WTC11 (cell line): ENCODE measurements at regions not wholly inside any gene's neighbourhood (a gene's known extent, or its start where the extent isn't known, plus 50 kb on each side); places are given as distances from the start of the nearest gene placed in this dataset.

Experiments
- ATAC-seq: fragments of 200-7000 bp; cut with Tn5 transposase; 2 replicates; pipeline ENCODE4 v1.10.0; 2021; ENCODE audit warnings: mild to moderate bottlenecking, moderate library complexity
- CTCF ChIA-PET: fragments of 300-600 bp; sonication (Branson Sonifier 250); formaldehyde crosslinking; loops from one replicate; lab custom pipeline; 2021; ENCODE audit warnings: antibody characterized with exemption; lab: Charles Lee
- POLR2A ChIA-PET: fragments of 350-600 bp; sonication (Branson Sonifier 250); formaldehyde crosslinking; loops from one replicate; lab custom pipeline; 2021; ENCODE audit warnings: antibody characterized with exemption; lab: Charles Lee
- DNase-seq: peaks from one replicate; pipeline ENCODE4 v3.0.0; 2021; ENCODE audit warnings: low spot score
- H3K27ac Mint-ChIP-seq: 2 replicates; pipeline ENCODE4 v1.8.0; 2021; ENCODE audit warnings: mixed read lengths
- H3K27me3 Mint-ChIP-seq: 2 replicates; pipeline ENCODE4 v1.8.0; 2021; ENCODE audit warnings: low read depth, mild to moderate bottlenecking, moderate library complexity, mixed read lengths
- H3K36me3 Mint-ChIP-seq: 2 replicates; pipeline ENCODE4 v1.8.0; 2021; ENCODE audit warnings: mixed read lengths
- H3K4me1 Mint-ChIP-seq: 2 replicates; pipeline ENCODE4 v1.8.0; 2022; ENCODE audit warnings: mixed read lengths
- H3K4me3 Mint-ChIP-seq: 2 replicates; pipeline ENCODE4 v1.8.0; 2021; ENCODE audit warnings: mild to moderate bottlenecking, moderate library complexity, mixed read lengths
- H3K9me3 Mint-ChIP-seq: 2 replicates; pipeline ENCODE4 v1.8.0; 2021; ENCODE audit warnings: mixed read lengths
- AFF4 ChIP-seq: sonication (generic); formaldehyde crosslinking; IDR thresholded peaks from 2 replicates; pipeline ENCODE4 v1.8.1; 2023; ENCODE audit warnings: mild to moderate bottlenecking, missing genetic modification reagents, borderline replicate concordance
- ARID4B ChIP-seq: sonication (generic); formaldehyde crosslinking; IDR thresholded peaks from 2 replicates; pipeline ENCODE4 v1.8.0; 2023; ENCODE audit warnings: missing genetic modification reagents, mild to moderate bottlenecking, borderline replicate concordance
- ATF3 ChIP-seq: sonication (generic); formaldehyde crosslinking; conservative IDR thresholded peaks from 2 replicates; pipeline ENCODE4 v1.8.1; 2022; ENCODE audit warnings: mild to moderate bottlenecking, missing genetic modification reagents
- CBFB ChIP-seq: sonication (generic); formaldehyde crosslinking; IDR thresholded peaks from 2 replicates; pipeline ENCODE4 v1.8.1; 2022; ENCODE audit warnings: mild to moderate bottlenecking, low read depth, missing genetic modification reagents
- FOXJ3 ChIP-seq: sonication (generic); formaldehyde crosslinking; IDR thresholded peaks from 2 replicates; pipeline ENCODE4 v1.9.0; 2021; ENCODE audit warnings: missing genetic modification reagents, mild to moderate bottlenecking, borderline replicate concordance
- GRHL2 ChIP-seq: fragments of 250-450 bp; sonication (Bioruptor Pico); IDR thresholded peaks from 2 replicates; pipeline ENCODE4 v1.8.0; 2022; ENCODE audit warnings: mild to moderate bottlenecking, moderate library complexity; ENCODE audit not compliant: insufficient replicate concordance, severe bottlenecking
- GTF2I ChIP-seq: fragments of 250-450 bp; sonication (Bioruptor Pico); conservative IDR thresholded peaks from 2 replicates; pipeline ENCODE4 v1.4.0; 2021; ENCODE audit warnings: mild to moderate bottlenecking
- JUN ChIP-seq: sonication (generic); formaldehyde crosslinking; IDR thresholded peaks from 2 replicates; pipeline ENCODE4 v1.8.0; 2023; ENCODE audit warnings: mild to moderate bottlenecking, missing genetic modification reagents
- NFYB ChIP-seq: sonication (generic); formaldehyde crosslinking; conservative IDR thresholded peaks from 2 replicates; pipeline ENCODE4 v1.8.0; 2022; ENCODE audit warnings: low read depth, missing genetic modification reagents
- SMAD3 ChIP-seq: sonication (generic); formaldehyde crosslinking; IDR thresholded peaks from 2 replicates; pipeline ENCODE4 v1.8.0; 2022; ENCODE audit warnings: missing genetic modification reagents, mild to moderate bottlenecking, borderline replicate concordance
- TEAD4 ChIP-seq: sonication (generic); formaldehyde crosslinking; IDR thresholded peaks from 2 replicates; pipeline ENCODE4 v1.8.0; 2022; ENCODE audit warnings: mild to moderate bottlenecking, missing genetic modification reagents
- ZNF281 ChIP-seq: sonication (generic); formaldehyde crosslinking; IDR thresholded peaks from 2 replicates; pipeline ENCODE4 v1.8.0; 2023; ENCODE audit warnings: mild to moderate bottlenecking, missing genetic modification reagents
- ZNF416 ChIP-seq: fragments of 250-450 bp; sonication (Bioruptor Pico); IDR thresholded peaks from 2 replicates; pipeline ENCODE4 v1.9.0; 2021; ENCODE audit warnings: mild to moderate bottlenecking, inconsistent platforms

DNA sequence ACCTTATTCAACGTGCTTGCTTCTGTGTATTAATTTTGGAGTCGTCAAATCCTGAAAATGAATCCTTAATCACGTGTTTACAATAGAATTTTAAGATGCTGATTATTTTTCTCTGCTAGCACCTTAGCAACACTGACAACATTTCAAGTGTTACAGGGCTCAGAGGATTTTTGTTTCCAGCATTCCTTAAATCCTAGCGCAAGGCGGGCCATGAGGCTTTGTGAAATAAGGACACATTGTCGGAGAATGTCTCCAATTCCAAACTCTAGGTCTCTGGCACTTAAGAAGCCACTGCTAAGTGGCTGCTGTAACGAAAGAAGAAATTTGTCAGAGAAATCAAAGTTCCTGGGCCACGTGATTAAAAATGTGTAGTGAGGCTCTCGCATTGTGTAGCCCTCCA lies 390.9 kb upstream of the CELF2 start:
- Mint-ChIP-seq H3K36me3 (no peaks in the 10 kb centered on the region), H3K4me3 (no peak overlapping the region), H3K27me3 (no peaks in the 10 kb centered on the region), H3K9me3 (no peaks in the 10 kb centered on the region), H3K27ac (no peak overlapping the region), H3K4me1 (no peaks in the 10 kb centered on the region; the same call in 1 of the 2 replicates)
- ChIA-PET POLR2A (interaction anchor here (0.6 kb wide), 1 partner anchor 49 kb away, joined by 3 read pairs; no protein-coding TSS in a partner anchor), CTCF (no interaction called here)
- no peak for TF ChIP-seq SMAD3 (CRISPR knock-in tag)
- no peak for TF ChIP-seq TEAD4 (CRISPR knock-in tag)
- TF ChIP-seq JUN, result no peak
- no peak for TF ChIP-seq ATF3 (CRISPR knock-in tag)
- no peak for TF ChIP-seq FOXJ3 (CRISPR knock-in tag)
- ATAC-seq (no peak), DNase-seq (no peak)

GRCh38 chr10:10627414-10627813 lies 390.3 kb upstream of the CELF2 start:
- DNase-seq, result no peak
- H3K9me3 Mint-ChIP-seq, result no peaks in the 10 kb centered on the region
- H3K4me3 Mint-ChIP-seq, result no peak overlapping the region
- TF ChIP-seq ARID4B (CRISPR knock-in tag) (no peak), CBFB (CRISPR knock-in tag) (no peak), ZNF281 (CRISPR knock-in tag) (no peak), GTF2I (CRISPR knock-in tag) (no peak), AFF4 (CRISPR knock-in tag) (no peak), NFYB (no peak), JUN (no peak), ZNF416 (CRISPR knock-in tag) (no peak), GRHL2 (CRISPR knock-in tag) (no peak)
- ChIA-PET POLR2A (no interaction called here), CTCF (no interaction called here)
- no peaks in the 10 kb centered on the region; the same call in 1 of the 2 replicates for H3K4me1 Mint-ChIP-seq
- H3K27ac Mint-ChIP-seq, result no peak overlapping the region
- no peaks in the 10 kb centered on the region for H3K36me3 Mint-ChIP-seq
- no peak for ATAC-seq
- no peaks in the 10 kb centered on the region for H3K27me3 Mint-ChIP-seq
